HepG2 (cell line): ENCODE measurements at regions not wholly inside any gene's neighbourhood (a gene's known extent, or its start where the extent isn't known, plus 50 kb on each side); places are given as distances from the start of the nearest gene placed in this dataset.
"Not testable (repeated sequence)": the region's sequence is repeated elsewhere in the genome, so short reads cannot be mapped to it uniquely, and the experiment has no call there.

Source experiments
- ATAC-seq: fragments of 200-7000 bp; cut with Tn5 transposase; 3 replicates; pipeline ENCODE4 v1.9.1; 2020; ENCODE audit warnings: mild to moderate bottlenecking, moderate library complexity
- BruUV-seq: library from RNA; stranded (reverse); fragments of 400-500 nt; replicated peaks from 2 replicates; lab custom pipeline; 2021; lab: Mats Ljungman, UMichigan
- CTCF ChIA-PET: fragments of 300-600 bp; formaldehyde crosslinking; extraction: SDS; loops from one replicate; lab custom pipeline; 2021; ENCODE audit warnings: low total read pairs, inconsistent platforms, low intra/inter-chr PET ratio; lab: Yijun Ruan, JAX
- POLR2A ChIA-PET: fragments of 350-600 bp; sonication (Branson Sonifier 250); formaldehyde crosslinking; loops from one replicate; lab custom pipeline; 2020; ENCODE audit warnings: antibody characterized with exemption, inconsistent platforms; lab: Yijun Ruan, JAX
- DNase-seq: peaks from one replicate; pipeline ENCODE4 v3.0.0-alpha.2; 2015; ENCODE audit warnings: low spot score
- FAIRE-seq: peaks from 3 replicates; lab custom pipeline; 2011; peaks lifted over from hg19 to GRCh38; lab: Jason Lieb, UNC
- H2AFZ ChIP-seq: one replicate; pipeline ENCODE4 v1.6.1; 2011; ENCODE audit warnings: low read length, inconsistent platforms
- H3K27ac ChIP-seq: fragments of 300-600 bp; 3 replicates; pipeline ENCODE4 v1.8.0; 2011; ENCODE audit warnings: mixed run types, mild to moderate bottlenecking, mixed read lengths, low read length, inconsistent platforms; ENCODE audit not compliant: insufficient read depth; ENCODE audit errors: extremely low read length
- H3K27me3 ChIP-seq, 2 experiments: fragments of 200-600 bp in 1 of 2; 2 replicates in 1 of 2; 3 replicates in 1 of 2; pipeline versions ENCODE4 v1.6.0 to v1.8.0; 2011; ENCODE audit warnings: low read length in 2 of 2, mild to moderate bottlenecking in 2 of 2, moderate library complexity in 2 of 2, inconsistent platforms in 1 of 2; ENCODE audit not compliant: insufficient read depth in 2 of 2, control insufficient read depth in 1 of 2
- H3K36me3 ChIP-seq, 2 experiments: fragments of 200-600 bp in 1 of 2; replicated peaks in 1 of 2; 2 replicates in 1 of 2; 3 replicates in 1 of 2; pipeline versions ENCODE4 v1.5.1 to v1.8.0; 2011; ENCODE audit warnings: low read length in 2 of 2, inconsistent platforms in 1 of 2; ENCODE audit not compliant: insufficient read depth in 2 of 2, control insufficient read depth in 1 of 2
- H3K4me1 ChIP-seq: 2 replicates; pipeline ENCODE4 v1.5.1; 2012; ENCODE audit warnings: low read length, inconsistent platforms; ENCODE audit not compliant: insufficient read depth
- H3K4me2 ChIP-seq: 2 replicates; pipeline ENCODE4 v1.6.0; 2011; ENCODE audit warnings: low read depth, low read length, inconsistent platforms
- H3K4me3 ChIP-seq, 3 experiments: fragments of 200-600 bp in 1 of 3; sonication (generic), shearing (Covaris generic) in 1 of 3; replicated peaks in 1 of 3; 2 replicates each; pipeline ENCODE4 v1.5.1; 2011 to 2016; ENCODE audit warnings: low read length in 3 of 3, inconsistent platforms in 2 of 3, low read depth in 2 of 3, mild to moderate bottlenecking in 2 of 3, control low read depth in 1 of 3, mixed read lengths in 1 of 3; ENCODE audit not compliant: insufficient read depth in 1 of 3
- H3K79me2 ChIP-seq: one replicate; pipeline ENCODE4 v1.6.1; 2011; ENCODE audit warnings: low read length, inconsistent platforms; ENCODE audit not compliant: insufficient read depth
- H3K9ac ChIP-seq: 2 replicates; pipeline ENCODE4 v1.6.0; 2011; ENCODE audit warnings: mild to moderate bottlenecking, low read depth, low read length, inconsistent platforms; ENCODE audit not compliant: insufficient read depth
- H3K9me3 ChIP-seq: 2 replicates; pipeline ENCODE4 v1.5.1; 2012; ENCODE audit warnings: mild to moderate bottlenecking, low read length
- H4K20me1 ChIP-seq: 2 replicates; pipeline ENCODE4 v1.6.0; 2011; ENCODE audit warnings: inconsistent platforms, mild to moderate bottlenecking, low read length, moderate library complexity; ENCODE audit not compliant: insufficient read depth
- ZNF263 ChIP-seq: sonication (generic); formaldehyde crosslinking; IDR thresholded peaks from 2 replicates; pipeline ENCODE4 v1.4.0; 2020; ENCODE audit warnings: missing genetic modification reagents
- WGBS: methylation state at CpG from one replicate; pipeline ENCODE4 v1.1.6; 2017; ENCODE audit warnings: low lambda C conversion rate; 5-methylcytosine and 5-hydroxymethylcytosine counted together
- in situ Hi-C: cut with HindIII; loops from 2 replicates; pipeline ENCODE4 v1.10.0; 2017; ENCODE audit warnings: low pct_unique_long_range_greater_than_20kb; ENCODE audit not compliant: extremely low pct_ligation_motif_present
- intact Hi-C: fragments of 100-400 bp; cut with micrococcal nuclease; formaldehyde crosslinking; loops from one replicate; pipeline ENCODE4 v1.10.0; 2022; ENCODE audit not compliant: unreplicated experiment
- small RNA-seq, 3 experiments: library from RNA; depleted of rRNA; stranded (forward); fragments of <200 nt; gene quantifications; one replicate each; pipeline ENCODE3, GENCODE V24; 2012; ENCODE audit warnings: low read depth in 2 of 3, low replicate concordance in 1 of 3; ENCODE audit not compliant: insufficient read length in 3 of 3, insufficient read depth in 2 of 3

DNA sequence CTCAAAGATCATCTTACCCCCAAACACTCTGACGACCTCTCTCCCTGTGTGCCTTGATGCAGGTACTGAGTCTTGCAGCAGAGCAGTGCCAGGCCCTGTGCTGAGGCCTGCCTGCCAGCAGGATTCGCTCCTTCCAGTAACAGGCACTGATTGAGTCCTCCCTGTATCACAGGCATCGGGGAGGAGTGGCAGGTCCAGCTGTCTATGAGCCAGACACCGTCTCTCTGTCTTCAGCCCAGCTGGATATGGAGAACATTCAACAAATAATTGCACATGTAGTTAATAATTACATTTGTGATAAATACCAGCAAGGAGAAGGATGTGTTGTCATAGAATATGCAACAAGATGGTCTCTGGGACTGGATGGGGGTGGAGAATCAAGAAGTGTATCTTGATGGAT lies 129.1 kb downstream of the GOLGA8T start:
- H3K4me3 ChIP-seq, POLR2A ChIA-PET, H3K27me3 ChIP-seq, H3K36me3 ChIP-seq, H3K9me3 ChIP-seq, H3K4me2 ChIP-seq, H2AFZ ChIP-seq, BruUV-seq, FAIRE-seq, H3K9ac ChIP-seq, in situ Hi-C loops, H3K79me2 ChIP-seq, DNase-seq, intact Hi-C loops, H3K27ac ChIP-seq, CTCF ChIA-PET, H4K20me1 ChIP-seq, H3K4me1 ChIP-seq: not testable (repeated sequence)
- ATAC-seq = peak; percentile 42; the same call in 1 of the 3 replicates
- peak; percentile 37; the same call in 1 of the 2 replicates for TF ChIP-seq ZNF263 (CRISPR knock-in tag)
- 73% methylated on average over 3 of the region's 4 CpGs for WGBS

DNA sequence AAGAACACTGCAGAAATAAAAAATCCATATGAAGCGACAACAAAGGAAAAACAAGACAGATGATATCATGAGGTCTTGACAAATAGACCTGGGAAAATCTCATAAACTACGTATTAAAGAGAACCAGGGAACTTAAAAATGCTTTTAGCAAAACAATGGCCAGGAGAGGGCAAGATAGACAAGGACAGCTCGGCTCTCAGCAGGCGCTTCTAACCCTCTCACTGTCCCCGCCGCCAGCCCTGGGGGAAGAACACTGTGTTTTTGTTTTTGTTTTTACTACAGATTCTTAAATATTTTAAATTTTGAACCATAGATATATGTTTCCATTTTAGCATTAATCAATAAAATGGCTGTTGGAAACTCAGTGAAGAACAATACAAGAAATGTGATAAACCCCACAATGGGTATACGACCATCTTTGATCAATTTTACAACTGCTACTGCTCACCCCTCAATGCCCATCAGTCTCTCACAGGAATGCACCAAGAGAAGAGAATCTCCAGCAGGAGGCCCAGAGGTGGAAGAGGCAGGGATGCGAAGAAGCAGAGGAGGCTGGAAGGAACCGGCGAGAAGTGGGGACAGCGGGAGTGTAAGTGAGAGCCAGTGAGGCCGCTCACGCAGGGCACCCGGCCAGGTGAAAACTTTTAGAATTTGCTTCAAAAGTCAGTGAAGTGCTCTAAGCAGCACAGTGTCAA lies 98.0 kb downstream of the CHRFAM7A start:
- H2AFZ ChIP-seq, DNase-seq, H3K27ac ChIP-seq, intact Hi-C loops, FAIRE-seq, POLR2A ChIA-PET, H3K4me3 ChIP-seq, CTCF ChIA-PET, H3K9me3 ChIP-seq, BruUV-seq, ATAC-seq, in situ Hi-C loops, H3K9ac ChIP-seq, H3K4me1 ChIP-seq, H4K20me1 ChIP-seq, H3K4me2 ChIP-seq, H3K27me3 ChIP-seq, H3K79me2 ChIP-seq, H3K36me3 ChIP-seq: not testable (repeated sequence)
- WGBS = 98% methylated on average over 8 of the region's 14 CpGs

DNA sequence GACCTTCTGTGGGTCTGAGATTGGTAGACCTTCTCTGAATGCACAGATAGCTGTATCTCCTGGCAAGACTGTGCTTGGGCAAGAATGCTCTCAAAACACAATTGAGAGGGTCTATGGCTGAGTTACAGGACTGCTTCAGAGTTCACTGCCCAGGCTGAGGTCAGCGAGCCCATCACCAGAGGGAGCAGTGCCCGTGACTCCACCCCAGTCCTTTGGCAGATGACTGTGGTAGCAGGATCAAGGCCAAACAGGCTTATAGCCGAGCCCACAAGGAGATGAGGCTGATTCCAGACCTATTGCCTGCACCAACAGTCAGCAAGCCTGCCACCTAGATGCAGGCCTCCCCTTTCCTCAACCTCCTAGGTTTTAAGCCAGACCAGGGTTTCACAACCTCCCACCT lies 89.4 kb downstream of the CHRFAM7A start:
- intact Hi-C loops, DNase-seq, H4K20me1 ChIP-seq, H3K9me3 ChIP-seq, H3K4me1 ChIP-seq, H3K27ac ChIP-seq, H3K4me3 ChIP-seq, in situ Hi-C loops, H3K79me2 ChIP-seq, H3K27me3 ChIP-seq, POLR2A ChIA-PET, BruUV-seq, H2AFZ ChIP-seq, H3K4me2 ChIP-seq, H3K36me3 ChIP-seq, FAIRE-seq, ATAC-seq, CTCF ChIA-PET, H3K9ac ChIP-seq: not testable (repeated sequence)
- WGBS = no CpG with 5 or more reads among the region's 3 CpGs

Small RNAs in the stretch of these regions (small RNA-seq; reads per million reads assigned to genes)
- 0 reads per million in 3 experiments for gene RNU6-17P
